GM23338 (cell line): ENCODE measurements at regions not wholly inside any gene's neighbourhood (a gene's known extent, or its start where the extent isn't known, plus 50 kb on each side); places are given as distances from the start of the nearest gene placed in this dataset.

ENCODE experiments used
- ATAC-seq: fragments of 200-7000 bp; cut with Tn5 transposase; 3 replicates; pipeline ENCODE4 v1.9.1; 2020
- DNase-seq: peaks from one replicate; pipeline ENCODE4 v3.0.0-alpha.2; 2015; ENCODE audit warnings: low spot score
- H2AFZ ChIP-seq: fragments of 200-600 bp; sonication (generic); 2 replicates; pipeline ENCODE4 v1.8.0; 2016; ENCODE audit warnings: antibody characterized with exemption, mild to moderate bottlenecking, moderate library complexity
- H3F3A ChIP-seq: fragments of 200-600 bp; sonication (generic); replicated peaks from 2 replicates; pipeline ENCODE4 v1.8.0; 2017; ENCODE audit warnings: antibody characterized with exemption, mixed run types, low read depth
- H3K27ac ChIP-seq: fragments of 200-600 bp; sonication (generic); 2 replicates; pipeline ENCODE4 v1.6.1; 2016; ENCODE audit warnings: low read depth
- H3K27me3 ChIP-seq: fragments of 200-600 bp; sonication (generic); 2 replicates; pipeline ENCODE4 v1.8.0; 2016; ENCODE audit warnings: mild to moderate bottlenecking, mixed run types, moderate library complexity; ENCODE audit not compliant: insufficient read depth
- H3K36me3 ChIP-seq: fragments of 200-600 bp; sonication (generic); 2 replicates; pipeline ENCODE4 v1.8.0; 2016; ENCODE audit warnings: mild to moderate bottlenecking; ENCODE audit not compliant: insufficient read depth
- H3K4me1 ChIP-seq: fragments of 200-600 bp; sonication (generic); 2 replicates; pipeline ENCODE4 v1.8.0; 2016; ENCODE audit warnings: mild to moderate bottlenecking, moderate library complexity; ENCODE audit not compliant: insufficient read depth
- H3K4me2 ChIP-seq: fragments of 200-600 bp; sonication (generic); 2 replicates; pipeline ENCODE4 v1.7.1; 2017; ENCODE audit warnings: mixed run types
- H3K4me3 ChIP-seq: fragments of 200-600 bp; sonication (generic); 2 replicates; pipeline ENCODE4 v1.6.1; 2016; ENCODE audit warnings: mixed run types
- H3K79me2 ChIP-seq: fragments of 200-600 bp; sonication (generic); replicated peaks from 2 replicates; pipeline ENCODE4 v1.8.0; 2017; ENCODE audit warnings: mild to moderate bottlenecking; ENCODE audit not compliant: insufficient read depth
- H3K9me2 ChIP-seq: fragments of 200-600 bp; sonication (generic); 2 replicates; pipeline ENCODE4 v1.8.0; 2017; ENCODE audit not compliant: insufficient read depth
- H4K20me1 ChIP-seq: fragments of 200-600 bp; sonication (generic); replicated peaks from 2 replicates; pipeline ENCODE4 v1.8.0; 2017; ENCODE audit warnings: mild to moderate bottlenecking; ENCODE audit not compliant: insufficient read depth
- H3K27ac Mint-ChIP-seq: 2 replicates; pipeline ENCODE4 v1.8.0; 2020; ENCODE audit warnings: inconsistent platforms, mild to moderate bottlenecking, moderate library complexity, mixed read lengths
- H3K27me3 Mint-ChIP-seq: 3 replicates; pipeline ENCODE4 v1.8.0; 2022; ENCODE audit warnings: low read depth, mild to moderate bottlenecking, moderate library complexity, mixed read lengths, inconsistent platforms; ENCODE audit not compliant: insufficient read depth, poor library complexity
- H3K36me3 Mint-ChIP-seq: 3 replicates; pipeline ENCODE4 v1.8.0; 2021; ENCODE audit warnings: low read depth, mild to moderate bottlenecking, inconsistent platforms, moderate library complexity, mixed read lengths
- H3K4me1 Mint-ChIP-seq: 3 replicates; pipeline ENCODE4 v1.8.0; 2020; ENCODE audit warnings: mild to moderate bottlenecking, inconsistent platforms, mixed read lengths
- H3K4me3 Mint-ChIP-seq: 3 replicates; pipeline ENCODE4 v1.8.0; 2021; ENCODE audit warnings: moderate library complexity, mild to moderate bottlenecking, inconsistent platforms, mixed read lengths
- H3K9me3 Mint-ChIP-seq: 3 replicates; pipeline ENCODE4 v1.8.0; 2020; ENCODE audit warnings: moderate library complexity, mild to moderate bottlenecking, inconsistent platforms, mixed read lengths
- CREB1 ChIP-seq: fragments of 250-450 bp; sonication (Bioruptor Pico); IDR thresholded peaks from 2 replicates; pipeline ENCODE4 v1.5.0; 2020; ENCODE audit warnings: low read depth, mild to moderate bottlenecking, moderate library complexity
- CTCF ChIP-seq, 2 experiments: fragments of 200-600 bp in 1 of 2; sonication (generic) in 1 of 2; conservative IDR thresholded peaks; 2 replicates each; pipeline versions ENCODE4 v1.5.1 to v1.6.1; 2016 to 2017; ENCODE audit warnings: antibody characterized with exemption in 2 of 2, low read depth in 2 of 2, mild to moderate bottlenecking in 2 of 2, moderate library complexity in 1 of 2
- ETS1 ChIP-seq: IDR thresholded peaks from 2 replicates; pipeline ENCODE4 v1.6.1; 2016; ENCODE audit warnings: antibody characterized with exemption
- EZH2 ChIP-seq: fragments of 200-600 bp; sonication (generic); IDR thresholded peaks from one replicate; pipeline ENCODE4 v1.8.0; 2017; ENCODE audit warnings: antibody characterized with exemption, mild to moderate bottlenecking, low read depth; ENCODE audit not compliant: unreplicated experiment
- EZH2phosphoT487 ChIP-seq: fragments of 200-600 bp; sonication (generic); IDR thresholded peaks from one replicate; pipeline ENCODE4 v1.8.1; 2018; ENCODE audit warnings: antibody characterized with exemption; ENCODE audit not compliant: unreplicated experiment
- JUNB ChIP-seq: IDR thresholded peaks from one replicate; pipeline ENCODE4 v1.6.1; 2016; ENCODE audit warnings: antibody characterized with exemption; ENCODE audit not compliant: unreplicated experiment
- NANOG ChIP-seq: IDR thresholded peaks from 2 replicates; pipeline ENCODE4 v1.6.1; 2016; ENCODE audit warnings: antibody characterized with exemption, borderline replicate concordance
- POLR2AphosphoS5 ChIP-seq: IDR thresholded peaks from 2 replicates; pipeline ENCODE4 v1.6.1; 2016; ENCODE audit warnings: antibody characterized with exemption, low read depth
- STAT1 ChIP-seq: IDR thresholded peaks from one replicate; pipeline ENCODE4 v1.6.1; 2016; ENCODE audit warnings: antibody characterized with exemption; ENCODE audit not compliant: unreplicated experiment
- ZNF114 ChIP-seq: fragments of 250-450 bp; sonication (Bioruptor Pico); IDR thresholded peaks from 2 replicates; pipeline ENCODE4 v1.5.0; 2020; ENCODE audit warnings: mild to moderate bottlenecking, moderate library complexity
- ZNF331 ChIP-seq: fragments of 250-450 bp; sonication (Bioruptor Pico); IDR thresholded peaks from 2 replicates; pipeline ENCODE4 v1.5.0; 2020; ENCODE audit warnings: low read depth, mild to moderate bottlenecking, moderate library complexity
- ZNF462 ChIP-seq: fragments of 250-450 bp; sonication (Bioruptor Pico); IDR thresholded peaks from 2 replicates; pipeline ENCODE4 v1.5.0; 2020; ENCODE audit warnings: mild to moderate bottlenecking, moderate library complexity
- TF ChIP-seq, protein P1 (sequence below): IDR thresholded peaks from one replicate; pipeline ENCODE4 v1.6.1; 2018; ENCODE audit warnings: antibody characterized with exemption; ENCODE audit not compliant: unreplicated experiment

DNA sequence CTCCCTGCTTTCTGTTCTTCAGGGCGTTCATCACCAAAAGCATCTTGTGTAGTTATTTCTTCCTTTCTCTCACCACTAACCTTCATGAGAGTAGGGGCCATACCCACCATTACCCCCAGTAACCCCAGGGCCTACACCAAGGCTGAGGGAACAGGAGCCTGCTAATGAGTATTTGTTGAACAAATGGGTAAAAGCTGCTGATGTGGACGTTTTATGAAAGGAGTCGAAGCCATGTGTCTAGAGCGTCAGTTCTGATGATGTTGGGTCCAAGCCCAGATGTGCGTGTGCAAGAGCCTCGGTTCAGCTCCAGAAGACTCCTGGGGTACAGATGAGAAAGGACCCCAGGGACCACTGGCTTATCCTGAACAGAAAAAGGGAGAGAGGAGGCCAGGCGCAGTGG lies 77.1 kb upstream of the TBC1D3K start:
- H3K27ac ChIP-seq = no peak overlapping the region

More for the DNA sequence above, 77.1 kb upstream of the TBC1D3K start:
- Mint-ChIP-seq H3K36me3 (no peaks in the 10 kb centered on the region), H3K27ac (no peak overlapping the region), H3K27me3 (no peaks in the 10 kb centered on the region), H3K4me1 (no peaks in the 10 kb centered on the region; the same call in 2 of the 3 replicates), H3K4me3 (no peak overlapping the region), H3K9me3 (peaks cover 53% of the 10 kb centered on the region)
- ATAC-seq (no peak), DNase-seq (no peak)
- Histone ChIP-seq H2AFZ (no peak overlapping the region), H3K36me3 (no peaks in the 10 kb centered on the region), H3K9me2 (no peaks in the 10 kb centered on the region), H3K27me3 (no peaks in the 10 kb centered on the region), H3K4me1 (peaks cover 5% of the 10 kb centered on the region; the same call in 1 of the 2 replicates), H3K4me3 (no peak overlapping the region), H3K4me2 (no peak overlapping the region), H4K20me1 (no peaks in the 10 kb centered on the region), H3F3A (no peaks in the 10 kb centered on the region), H3K79me2 (no peaks in the 10 kb centered on the region)
- TF ChIP-seq, protein P1, sequence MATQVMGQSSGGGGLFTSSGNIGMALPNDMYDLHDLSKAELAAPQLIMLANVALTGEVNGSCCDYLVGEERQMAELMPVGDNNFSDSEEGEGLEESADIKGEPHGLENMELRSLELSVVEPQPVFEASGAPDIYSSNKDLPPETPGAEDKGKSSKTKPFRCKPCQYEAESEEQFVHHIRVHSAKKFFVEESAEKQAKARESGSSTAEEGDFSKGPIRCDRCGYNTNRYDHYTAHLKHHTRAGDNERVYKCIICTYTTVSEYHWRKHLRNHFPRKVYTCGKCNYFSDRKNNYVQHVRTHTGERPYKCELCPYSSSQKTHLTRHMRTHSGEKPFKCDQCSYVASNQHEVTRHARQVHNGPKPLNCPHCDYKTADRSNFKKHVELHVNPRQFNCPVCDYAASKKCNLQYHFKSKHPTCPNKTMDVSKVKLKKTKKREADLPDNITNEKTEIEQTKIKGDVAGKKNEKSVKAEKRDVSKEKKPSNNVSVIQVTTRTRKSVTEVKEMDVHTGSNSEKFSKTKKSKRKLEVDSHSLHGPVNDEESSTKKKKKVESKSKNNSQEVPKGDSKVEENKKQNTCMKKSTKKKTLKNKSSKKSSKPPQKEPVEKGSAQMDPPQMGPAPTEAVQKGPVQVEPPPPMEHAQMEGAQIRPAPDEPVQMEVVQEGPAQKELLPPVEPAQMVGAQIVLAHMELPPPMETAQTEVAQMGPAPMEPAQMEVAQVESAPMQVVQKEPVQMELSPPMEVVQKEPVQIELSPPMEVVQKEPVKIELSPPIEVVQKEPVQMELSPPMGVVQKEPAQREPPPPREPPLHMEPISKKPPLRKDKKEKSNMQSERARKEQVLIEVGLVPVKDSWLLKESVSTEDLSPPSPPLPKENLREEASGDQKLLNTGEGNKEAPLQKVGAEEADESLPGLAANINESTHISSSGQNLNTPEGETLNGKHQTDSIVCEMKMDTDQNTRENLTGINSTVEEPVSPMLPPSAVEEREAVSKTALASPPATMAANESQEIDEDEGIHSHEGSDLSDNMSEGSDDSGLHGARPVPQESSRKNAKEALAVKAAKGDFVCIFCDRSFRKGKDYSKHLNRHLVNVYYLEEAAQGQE = no peak
- TF ChIP-seq EZH2 (no peak), ZNF462 (CRISPR knock-in tag) (no peak), POLR2AphosphoS5 (no peak), EZH2phosphoT487 (no peak), ZNF331 (CRISPR knock-in tag) (no peak), ETS1 (no peak), ZNF114 (no peak), JUNB (no peak), CREB1 (CRISPR knock-in tag) (no peak), NANOG (no peak), CTCF (conservative IDR thresholded peaks at IDR 0.05; ENCODE audit: low read depth in 2 of 2) (no peak), STAT1 (no peak)
